ENCODE measurements at regions not wholly inside any gene's neighbourhood (a gene's known extent, or its start where the extent isn't known, plus 50 kb on each side); places are given as distances from the start of the nearest gene placed in this dataset.

- no peak for DNase-seq
- H3K4me3 ChIP-seq (ENCODE audit: low read length): no peak overlapping the region
- no peaks in the 10 kb centered on the region for H3K4me1 ChIP-seq (ENCODE audit: insufficient read depth, low read length)
- no peak overlapping the region for H3K27ac ChIP-seq (ENCODE audit: low read depth, low read length)
- no peaks in the 10 kb centered on the region for H3K36me3 ChIP-seq (ENCODE audit: insufficient read depth, low read length)
- Mint-ChIP-seq H3K4me1 (no peaks in the 10 kb centered on the region), H3K4me3 (no peak overlapping the region), H3K36me3 (no peaks in the 10 kb centered on the region), H3K27ac (no peak overlapping the region), H3K9me3 (peaks cover 5 to 36% (median 7%) of the 10 kb centered on the region in 5 donors), H3K27me3 (no peaks in the 10 kb centered on the region)
- no peaks in the 10 kb centered on the region for H3K27me3 ChIP-seq (ENCODE audit: insufficient read depth, low read length, poor library complexity, severe bottlenecking)
- POLR2A ChIA-PET: no interaction called here
- CTCF ChIA-PET: no interaction called here
- H3K9me3 ChIP-seq (ENCODE audit: low read length): no peaks in the 10 kb centered on the region
Observed at GRCh38 chr18:40708726-40709125, 1246.3 kb upstream of the PIK3C3 start.

- H3K4me1 Mint-ChIP-seq: no peaks in the 10 kb centered on the region
- no peaks in the 10 kb centered on the region for H3K36me3 Mint-ChIP-seq
- no peaks in the 10 kb centered on the region for H3K27me3 ChIP-seq (ENCODE audit: insufficient read depth, low read length, poor library complexity, severe bottlenecking)
- ChIA-PET CTCF (no interaction called here), POLR2A (no interaction called here)
- H3K27me3 Mint-ChIP-seq: no peaks in the 10 kb centered on the region
- H3K4me3 ChIP-seq (ENCODE audit: low read length): no peak overlapping the region
- no peak overlapping the region for H3K4me3 Mint-ChIP-seq
- H3K27ac ChIP-seq (ENCODE audit: low read depth, low read length): no peak overlapping the region
- no peaks in the 10 kb centered on the region for H3K36me3 ChIP-seq (ENCODE audit: insufficient read depth, low read length)
- no peak for DNase-seq
- H3K27ac Mint-ChIP-seq: no peak overlapping the region
- H3K4me1 ChIP-seq (ENCODE audit: insufficient read depth, low read length): no peaks in the 10 kb centered on the region
- peaks cover 4 to 30% (median 7%) of the 10 kb centered on the region in 5 donors for H3K9me3 Mint-ChIP-seq
- no peaks in the 10 kb centered on the region for H3K9me3 ChIP-seq (ENCODE audit: low read length)
Observed at GRCh38 chr18:40707797-40708196, 1247.2 kb upstream of the PIK3C3 start.

GRCh38 chr18:40698129-40698528 lies 1256.9 kb upstream of the PIK3C3 start:
- H3K4me3 ChIP-seq (ENCODE audit: low read length): no peak overlapping the region
- Mint-ChIP-seq H3K27me3 (no peaks in the 10 kb centered on the region), H3K4me3 (no peak overlapping the region), H3K36me3 (no peaks in the 10 kb centered on the region), H3K4me1 (no peaks in the 10 kb centered on the region), H3K9me3 (peaks cover 3 to 30% (median 26%) of the 10 kb centered on the region in 5 donors), H3K27ac (no peak overlapping the region)
- H3K9me3 ChIP-seq (ENCODE audit: low read length): no peaks in the 10 kb centered on the region
- CTCF ChIA-PET: no interaction called here
- H3K27ac ChIP-seq (ENCODE audit: low read depth, low read length): no peak overlapping the region
- H3K27me3 ChIP-seq (ENCODE audit: insufficient read depth, low read length, poor library complexity, severe bottlenecking): no peaks in the 10 kb centered on the region
- H3K4me1 ChIP-seq (ENCODE audit: insufficient read depth, low read length): no peaks in the 10 kb centered on the region
- H3K36me3 ChIP-seq (ENCODE audit: insufficient read depth, low read length): no peaks in the 10 kb centered on the region
- POLR2A ChIA-PET: no interaction called here
- peak in 1 of 5 donors; percentile 36 for DNase-seq

- no peaks in the 10 kb centered on the region for H3K27me3 ChIP-seq (ENCODE audit: insufficient read depth, low read length, poor library complexity, severe bottlenecking)
- H3K36me3 ChIP-seq (ENCODE audit: insufficient read depth, low read length): no peaks in the 10 kb centered on the region
- H3K4me1 Mint-ChIP-seq: no peaks in the 10 kb centered on the region
- no peaks in the 10 kb centered on the region for H3K4me1 ChIP-seq (ENCODE audit: insufficient read depth, low read length)
- no peak for DNase-seq
- peaks cover 3 to 18% (median 15%) of the 10 kb centered on the region in 5 donors for H3K9me3 Mint-ChIP-seq
- H3K27ac ChIP-seq (ENCODE audit: low read depth, low read length): no peak overlapping the region
- ChIA-PET POLR2A (no interaction called here), CTCF (no interaction called here)
- H3K4me3 ChIP-seq (ENCODE audit: low read length): no peak overlapping the region
- no peaks in the 10 kb centered on the region for H3K36me3 Mint-ChIP-seq
- H3K9me3 ChIP-seq (ENCODE audit: low read length): no peaks in the 10 kb centered on the region
- no peak overlapping the region for H3K4me3 Mint-ChIP-seq
- H3K27ac Mint-ChIP-seq: no peak overlapping the region
- H3K27me3 Mint-ChIP-seq: no peaks in the 10 kb centered on the region
Observed at GRCh38 chr18:40695526-40695925, 1259.5 kb upstream of the PIK3C3 start.

GRCh38 chr18:40692871-40693270 lies 1262.2 kb upstream of the PIK3C3 start:
- Mint-ChIP-seq H3K9me3 (peaks cover 2 to 15% (median 9%) of the 10 kb centered on the region in 5 donors), H3K27me3 (no peaks in the 10 kb centered on the region), H3K4me1 (no peaks in the 10 kb centered on the region), H3K36me3 (no peaks in the 10 kb centered on the region), H3K27ac (no peak overlapping the region), H3K4me3 (no peak overlapping the region)
- POLR2A ChIA-PET: no interaction called here
- Histone ChIP-seq H3K4me1 (ENCODE audit: insufficient read depth, low read length) (no peaks in the 10 kb centered on the region), H3K27ac (ENCODE audit: low read depth, low read length) (no peak overlapping the region), H3K4me3 (ENCODE audit: low read length) (no peak overlapping the region), H3K9me3 (ENCODE audit: low read length) (no peaks in the 10 kb centered on the region), H3K27me3 (ENCODE audit: insufficient read depth, low read length, poor library complexity, severe bottlenecking) (no peaks in the 10 kb centered on the region), H3K36me3 (ENCODE audit: insufficient read depth, low read length) (no peaks in the 10 kb centered on the region)
- DNase-seq: no peak
- CTCF ChIA-PET: no interaction called here

GRCh38 chr18:40690062-40690461 lies 1265.0 kb upstream of the PIK3C3 start:
- DNase-seq: no peak
- H3K4me1 ChIP-seq (ENCODE audit: insufficient read depth, low read length): no peaks in the 10 kb centered on the region
- no peaks in the 10 kb centered on the region for H3K36me3 ChIP-seq (ENCODE audit: insufficient read depth, low read length)
- Mint-ChIP-seq H3K27ac (no peak overlapping the region), H3K4me1 (no peaks in the 10 kb centered on the region), H3K36me3 (no peaks in the 10 kb centered on the region), H3K9me3 (peaks cover 2 to 16% (median 8%) of the 10 kb centered on the region in 5 donors), H3K27me3 (no peaks in the 10 kb centered on the region), H3K4me3 (no peak overlapping the region)
- H3K27me3 ChIP-seq (ENCODE audit: insufficient read depth, low read length, poor library complexity, severe bottlenecking): no peaks in the 10 kb centered on the region
- ChIA-PET CTCF (no interaction called here), POLR2A (no interaction called here)
- no peak overlapping the region for H3K27ac ChIP-seq (ENCODE audit: low read depth, low read length)
- no peaks in the 10 kb centered on the region for H3K9me3 ChIP-seq (ENCODE audit: low read length)
- H3K4me3 ChIP-seq (ENCODE audit: low read length): no peak overlapping the region

GRCh38 chr18:40687399-40687798 lies 1267.6 kb upstream of the PIK3C3 start:
- Mint-ChIP-seq H3K27ac (no peak overlapping the region), H3K9me3 (peaks cover 2 to 16% (median 8%) of the 10 kb centered on the region in 5 donors), H3K27me3 (no peaks in the 10 kb centered on the region), H3K4me1 (no peaks in the 10 kb centered on the region), H3K36me3 (no peaks in the 10 kb centered on the region), H3K4me3 (no peak overlapping the region)
- Histone ChIP-seq H3K36me3 (ENCODE audit: insufficient read depth, low read length) (no peaks in the 10 kb centered on the region), H3K27me3 (ENCODE audit: insufficient read depth, low read length, poor library complexity, severe bottlenecking) (no peaks in the 10 kb centered on the region), H3K4me1 (ENCODE audit: insufficient read depth, low read length) (no peaks in the 10 kb centered on the region), H3K4me3 (ENCODE audit: low read length) (no peak overlapping the region), H3K27ac (ENCODE audit: low read depth, low read length) (no peak overlapping the region), H3K9me3 (ENCODE audit: low read length) (no peaks in the 10 kb centered on the region)
- POLR2A ChIA-PET: no interaction called here
- DNase-seq: no peak
- CTCF ChIA-PET: no interaction called here

GRCh38 chr18:40686836-40687235 lies 1268.2 kb upstream of the PIK3C3 start:
- ChIA-PET POLR2A (no interaction called here), CTCF (no interaction called here)
- Mint-ChIP-seq H3K9me3 (peaks cover 2 to 16% (median 8%) of the 10 kb centered on the region in 5 donors), H3K27ac (no peak overlapping the region), H3K4me3 (no peak overlapping the region), H3K27me3 (no peaks in the 10 kb centered on the region), H3K4me1 (no peaks in the 10 kb centered on the region), H3K36me3 (no peaks in the 10 kb centered on the region)
- Histone ChIP-seq H3K4me3 (ENCODE audit: low read length) (no peak overlapping the region), H3K4me1 (ENCODE audit: insufficient read depth, low read length) (no peaks in the 10 kb centered on the region), H3K27ac (ENCODE audit: low read depth, low read length) (no peak overlapping the region), H3K27me3 (ENCODE audit: insufficient read depth, low read length, poor library complexity, severe bottlenecking) (no peaks in the 10 kb centered on the region), H3K36me3 (ENCODE audit: insufficient read depth, low read length) (no peaks in the 10 kb centered on the region), H3K9me3 (ENCODE audit: low read length) (no peaks in the 10 kb centered on the region)
- DNase-seq: no peak

GRCh38 chr18:40685219-40685618 lies 1269.8 kb upstream of the PIK3C3 start:
- no peak for DNase-seq
- no peak overlapping the region for H3K4me3 ChIP-seq (ENCODE audit: low read length)
- H3K27me3 ChIP-seq (ENCODE audit: insufficient read depth, low read length, poor library complexity, severe bottlenecking): no peaks in the 10 kb centered on the region
- H3K27me3 Mint-ChIP-seq: no peaks in the 10 kb centered on the region
- no peaks in the 10 kb centered on the region for H3K36me3 ChIP-seq (ENCODE audit: insufficient read depth, low read length)
- H3K27ac ChIP-seq (ENCODE audit: low read depth, low read length): no peak overlapping the region
- H3K9me3 Mint-ChIP-seq: peaks cover 2 to 16% (median 8%) of the 10 kb centered on the region in 5 donors
- no peaks in the 10 kb centered on the region for H3K9me3 ChIP-seq (ENCODE audit: low read length)
- no peaks in the 10 kb centered on the region for H3K4me1 Mint-ChIP-seq
- H3K27ac Mint-ChIP-seq: no peak overlapping the region
- no peak overlapping the region for H3K4me3 Mint-ChIP-seq
- no peaks in the 10 kb centered on the region for H3K36me3 Mint-ChIP-seq
- ChIA-PET CTCF (no interaction called here), POLR2A (no interaction called here)
- no peaks in the 10 kb centered on the region for H3K4me1 ChIP-seq (ENCODE audit: insufficient read depth, low read length)

Data from CD8-positive, alpha-beta memory T cell (primary cell).